ENCODE measurements at regions not wholly inside any gene's neighbourhood (a gene's known extent, or its start where the extent isn't known, plus 50 kb on each side); places are given as distances from the start of the nearest gene placed in this dataset.

DNA sequence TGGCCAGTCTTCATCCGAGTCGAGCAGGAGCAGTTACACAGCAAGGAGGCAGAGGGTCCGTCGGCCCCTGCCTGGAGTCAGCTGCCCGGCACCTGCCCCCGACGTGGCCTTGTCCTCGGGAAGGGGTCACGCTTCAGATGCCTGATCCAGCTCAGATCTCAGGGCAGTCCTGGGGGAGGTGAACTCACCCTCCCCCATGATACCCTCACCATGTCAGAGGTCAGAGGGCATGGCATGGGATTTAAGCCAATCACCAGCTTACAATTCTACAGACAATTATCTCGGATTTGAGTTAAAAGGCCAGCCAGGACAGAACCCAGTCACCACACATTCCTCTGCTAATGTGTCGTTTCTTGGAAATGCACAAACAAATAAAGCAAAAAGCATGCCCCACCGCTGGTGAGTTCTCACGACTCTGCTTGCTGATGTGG is 211.3 kb downstream of the FOXL1 start:
- no peak overlapping the region for H3K4me3 ChIP-seq (ENCODE audit: low read depth, low read length)
- TF ChIP-seq, protein P1, sequence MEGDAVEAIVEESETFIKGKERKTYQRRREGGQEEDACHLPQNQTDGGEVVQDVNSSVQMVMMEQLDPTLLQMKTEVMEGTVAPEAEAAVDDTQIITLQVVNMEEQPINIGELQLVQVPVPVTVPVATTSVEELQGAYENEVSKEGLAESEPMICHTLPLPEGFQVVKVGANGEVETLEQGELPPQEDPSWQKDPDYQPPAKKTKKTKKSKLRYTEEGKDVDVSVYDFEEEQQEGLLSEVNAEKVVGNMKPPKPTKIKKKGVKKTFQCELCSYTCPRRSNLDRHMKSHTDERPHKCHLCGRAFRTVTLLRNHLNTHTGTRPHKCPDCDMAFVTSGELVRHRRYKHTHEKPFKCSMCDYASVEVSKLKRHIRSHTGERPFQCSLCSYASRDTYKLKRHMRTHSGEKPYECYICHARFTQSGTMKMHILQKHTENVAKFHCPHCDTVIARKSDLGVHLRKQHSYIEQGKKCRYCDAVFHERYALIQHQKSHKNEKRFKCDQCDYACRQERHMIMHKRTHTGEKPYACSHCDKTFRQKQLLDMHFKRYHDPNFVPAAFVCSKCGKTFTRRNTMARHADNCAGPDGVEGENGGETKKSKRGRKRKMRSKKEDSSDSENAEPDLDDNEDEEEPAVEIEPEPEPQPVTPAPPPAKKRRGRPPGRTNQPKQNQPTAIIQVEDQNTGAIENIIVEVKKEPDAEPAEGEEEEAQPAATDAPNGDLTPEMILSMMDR (IDR thresholded peaks at IDR 0.05; ENCODE audit: low read depth, low read length), result no peak

DNA sequence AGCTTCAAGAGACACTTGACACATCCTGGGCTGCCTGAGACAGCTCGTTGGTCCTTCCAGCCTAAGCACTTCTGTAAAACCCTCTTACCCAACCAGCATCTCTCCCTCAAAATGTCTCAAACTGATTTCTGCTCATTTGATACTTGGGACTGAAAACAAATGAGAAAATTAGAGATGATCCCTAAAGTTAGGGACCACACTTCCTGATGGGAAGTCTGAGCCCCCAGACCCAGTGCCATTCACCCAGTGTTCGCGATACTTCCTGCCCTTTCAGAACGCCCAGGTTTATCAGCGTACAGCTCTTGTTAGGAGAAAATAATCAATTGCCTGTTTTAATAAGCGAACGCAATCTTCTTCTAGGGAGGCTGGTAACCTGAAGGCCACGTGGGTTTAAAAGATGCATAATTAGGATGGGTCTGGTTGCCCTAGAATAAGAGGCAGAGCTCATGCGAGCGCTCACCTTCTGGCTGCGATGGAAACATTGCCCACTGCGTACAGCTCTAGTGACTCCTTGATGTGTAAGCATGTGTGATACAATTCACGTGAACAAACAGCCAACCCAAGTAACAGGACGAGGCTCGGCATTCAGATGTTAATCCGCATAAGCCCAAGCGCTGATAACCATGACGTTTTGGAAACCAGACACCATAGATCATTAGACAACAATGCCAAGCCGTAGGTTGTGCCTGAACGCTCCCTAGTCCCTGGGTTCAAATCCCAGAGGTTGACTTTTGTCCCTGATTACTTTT is 213.1 kb downstream of the FOXL1 start:
- H3K4me3 ChIP-seq (ENCODE audit: low read depth, low read length), result no peak overlapping the region
- TF ChIP-seq, protein P1 (IDR thresholded peaks at IDR 0.05; ENCODE audit: low read depth, low read length), result no peak

DNA sequence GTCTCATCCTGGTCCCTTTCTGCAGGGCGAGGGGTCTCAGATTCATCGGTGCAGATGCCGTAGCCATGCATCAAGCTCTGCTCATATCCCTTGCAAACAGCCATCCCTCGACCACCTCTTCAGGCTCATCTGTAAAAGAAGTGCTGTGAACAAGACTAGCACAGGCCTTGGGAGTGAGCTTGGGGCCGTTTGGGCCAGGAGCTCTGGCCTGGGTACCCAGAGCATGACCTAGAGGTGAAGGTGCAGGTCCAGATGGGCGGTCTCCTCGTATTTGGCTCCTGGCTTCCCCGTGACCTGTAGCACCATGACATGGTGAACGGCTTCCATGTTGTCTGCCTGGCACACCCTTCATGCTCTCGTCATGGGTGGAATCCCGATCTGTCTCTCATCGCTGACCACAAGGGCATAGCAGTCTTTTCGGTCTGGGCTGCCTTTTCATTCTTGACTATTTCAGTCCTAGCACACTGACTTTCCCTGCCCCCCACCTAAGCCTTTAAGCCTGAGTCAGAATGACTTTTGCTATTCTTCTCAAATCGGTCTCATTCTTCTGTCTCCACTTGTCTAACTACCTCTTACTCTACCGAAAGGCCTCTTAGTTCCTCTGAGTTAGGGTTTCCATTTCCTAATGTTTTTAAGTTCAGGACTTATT is 216.0 kb downstream of the FOXL1 start:
- no peak overlapping the region for H3K4me3 ChIP-seq (ENCODE audit: low read depth, low read length)
- TF ChIP-seq, protein P1 (IDR thresholded peaks at IDR 0.05; ENCODE audit: low read depth, low read length), result no peak

DNA sequence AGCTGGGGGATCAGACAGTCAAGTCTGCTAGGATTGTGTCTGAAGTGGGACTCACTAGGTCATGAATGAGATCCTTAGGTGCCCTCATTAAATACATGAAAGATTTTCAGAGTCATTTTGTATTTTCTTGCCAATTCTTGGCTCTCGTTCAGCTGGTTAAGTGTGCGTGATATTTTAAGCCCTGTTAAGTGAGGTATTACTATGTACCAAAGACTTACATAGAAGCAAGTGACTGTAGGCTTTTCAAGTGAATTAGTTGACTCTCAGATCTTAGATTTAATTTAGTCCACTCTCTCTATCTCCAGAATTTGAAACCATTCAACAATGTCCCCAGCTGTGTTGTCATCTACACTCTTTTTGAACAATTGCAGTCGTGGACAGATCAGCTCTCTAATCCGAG is 219.4 kb downstream of the FOXL1 start:
- no peak overlapping the region for H3K4me3 ChIP-seq (ENCODE audit: low read depth, low read length)
- TF ChIP-seq, protein P1 (IDR thresholded peaks at IDR 0.05; ENCODE audit: low read depth, low read length), result no peak

DNA sequence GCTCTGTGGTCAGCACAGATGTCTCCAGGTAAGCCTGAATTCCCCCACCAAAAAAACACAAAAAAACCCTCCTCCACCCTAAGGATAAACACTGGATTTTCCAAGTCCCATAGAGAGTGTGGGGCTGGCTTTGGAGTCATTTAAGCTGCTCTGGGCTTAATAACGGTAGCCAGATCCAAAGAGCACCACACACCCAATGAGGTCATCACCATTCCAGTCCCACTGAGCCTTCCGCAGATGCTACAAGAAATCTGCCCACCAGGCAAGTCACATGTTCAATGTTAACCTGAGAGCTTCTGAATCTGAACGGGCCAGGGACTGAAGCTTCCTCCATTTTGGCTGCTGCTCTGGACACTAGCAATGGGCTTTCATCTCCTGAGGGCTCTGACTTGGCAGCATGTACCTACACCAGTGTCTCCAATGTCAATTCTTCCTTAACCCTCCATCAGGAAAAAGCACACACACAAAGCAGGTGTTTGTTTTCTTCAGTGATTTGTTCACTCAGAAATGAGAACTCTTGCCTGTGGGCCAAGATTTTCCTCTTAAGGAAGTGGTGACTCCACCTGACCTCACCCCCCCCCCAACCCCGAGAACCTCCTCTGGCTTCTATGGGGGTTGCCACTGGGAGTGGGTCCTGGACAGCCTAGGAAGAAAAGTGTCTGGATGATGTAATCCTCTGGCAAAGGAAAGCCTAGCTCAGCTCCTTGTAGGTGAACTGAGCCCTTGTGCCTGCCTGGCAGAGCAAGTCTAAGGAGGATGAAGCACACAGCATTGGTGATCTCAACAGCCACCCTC is 220.1 kb downstream of the FOXL1 start:
- H3K4me3 ChIP-seq (ENCODE audit: low read depth, low read length), result no peak overlapping the region
- TF ChIP-seq, protein P1 (IDR thresholded peaks at IDR 0.05; ENCODE audit: low read depth, low read length), result no peak

DNA sequence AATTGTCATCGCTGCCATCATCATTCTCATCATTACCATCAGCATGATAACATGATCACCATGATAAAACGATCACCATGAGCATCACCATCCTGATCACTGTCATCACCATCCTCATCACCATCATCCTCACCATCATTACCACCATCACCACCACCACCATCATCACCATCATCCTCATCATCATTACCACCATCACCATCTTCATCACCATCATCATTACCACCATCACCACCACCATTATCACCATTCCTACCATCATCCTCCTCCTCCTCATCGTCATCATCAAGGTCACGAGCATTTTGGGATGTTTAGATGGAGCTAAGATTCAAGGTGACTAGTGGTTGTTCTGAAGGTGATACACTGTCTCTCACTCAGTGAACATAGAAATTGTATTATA is 221.0 kb downstream of the FOXL1 start:
- TF ChIP-seq, protein P1 (IDR thresholded peaks at IDR 0.05; ENCODE audit: low read depth, low read length), result no peak
- no peak overlapping the region for H3K4me3 ChIP-seq (ENCODE audit: low read depth, low read length)
